ENCODE measurements at regions not wholly inside any gene's neighbourhood (a gene's known extent, or its start where the extent isn't known, plus 50 kb on each side); places are given as distances from the start of the nearest gene placed in this dataset.

GRCh38 chr4:155026715-155027114 lies 181.7 kb upstream of the NPY2R start:
- no peaks in the 10 kb centered on the region for H3K9me3 Mint-ChIP-seq (ENCODE audit: low read depth)
- no peaks in the 10 kb centered on the region for H3K36me3 Mint-ChIP-seq (ENCODE audit: insufficient read depth)
- H3K27me3 Mint-ChIP-seq = peaks cover 10% of the 10 kb centered on the region
- H3K4me1 Mint-ChIP-seq (ENCODE audit: low read depth) = no peaks in the 10 kb centered on the region
- H3K27ac Mint-ChIP-seq = no peak overlapping the region
- no peak overlapping the region for H3K4me3 Mint-ChIP-seq (ENCODE audit: low read depth)
- no peak for TF ChIP-seq CTCF (IDR thresholded peaks at IDR 0.05; ENCODE audit: unreplicated experiment)
- DNase-seq (ENCODE audit: low spot score, unreplicated experiment) = no peak

DNA sequence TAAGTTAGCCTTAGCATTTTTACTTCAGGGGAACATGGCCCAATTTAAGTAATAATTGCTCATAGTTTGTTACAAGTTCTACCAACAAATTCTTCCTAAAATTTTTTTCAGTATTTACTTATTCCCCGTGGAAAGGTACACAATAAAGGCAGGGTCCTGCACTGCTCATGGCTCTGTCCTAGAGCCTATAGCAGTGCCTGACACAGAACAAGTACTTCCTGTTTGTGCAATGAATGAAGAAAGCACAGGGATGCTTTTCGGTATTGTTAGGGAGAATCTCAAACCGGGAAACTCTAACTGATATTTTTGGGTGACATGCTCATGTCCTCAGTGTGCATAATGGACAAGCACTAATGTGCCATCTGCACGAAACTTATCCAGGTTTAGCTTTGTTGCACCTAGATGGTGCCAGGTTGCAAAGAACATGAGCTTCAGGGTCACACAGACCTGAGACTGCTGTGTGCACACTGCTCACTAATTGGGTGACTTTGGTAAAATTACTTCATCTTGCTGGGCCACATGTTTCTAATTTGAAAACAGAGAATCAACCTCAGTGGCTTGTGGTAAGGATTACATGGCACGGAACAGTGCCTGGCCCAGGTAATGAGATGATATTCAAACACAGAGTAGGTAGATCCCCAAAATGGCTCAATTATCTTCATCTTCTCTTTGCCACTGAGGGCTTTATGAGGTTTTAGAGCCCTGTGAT lies 175.8 kb upstream of the NPY2R start:
- TF ChIP-seq CTCF (IDR thresholded peaks at IDR 0.05; ENCODE audit: unreplicated experiment) = no peak
- Mint-ChIP-seq H3K36me3 (ENCODE audit: insufficient read depth) (no peaks in the 10 kb centered on the region), H3K4me1 (ENCODE audit: low read depth) (peaks cover 2% of the 10 kb centered on the region), H3K4me3 (ENCODE audit: low read depth) (no peak overlapping the region), H3K27me3 (no peaks in the 10 kb centered on the region), H3K9me3 (ENCODE audit: low read depth) (no peaks in the 10 kb centered on the region), H3K27ac (no peak overlapping the region)
- DNase-seq (ENCODE audit: low spot score, unreplicated experiment) = no peak

- Mint-ChIP-seq H3K27me3 (no peaks in the 10 kb centered on the region), H3K9me3 (ENCODE audit: low read depth) (no peaks in the 10 kb centered on the region), H3K36me3 (ENCODE audit: insufficient read depth) (no peaks in the 10 kb centered on the region), H3K4me1 (ENCODE audit: low read depth) (peaks cover 2% of the 10 kb centered on the region), H3K4me3 (ENCODE audit: low read depth) (no peak overlapping the region), H3K27ac (no peak overlapping the region)
- no peak for TF ChIP-seq CTCF (IDR thresholded peaks at IDR 0.05; ENCODE audit: unreplicated experiment)
- DNase-seq (ENCODE audit: low spot score, unreplicated experiment) = no peak
Observed at GRCh38 chr4:155033604-155034003, 174.8 kb upstream of the NPY2R start.

- H3K4me1 Mint-ChIP-seq (ENCODE audit: low read depth) = peaks cover 15% of the 10 kb centered on the region
- DNase-seq (ENCODE audit: low spot score, unreplicated experiment) = no peak
- no peaks in the 10 kb centered on the region for H3K36me3 Mint-ChIP-seq (ENCODE audit: insufficient read depth)
- no peak for TF ChIP-seq CTCF (IDR thresholded peaks at IDR 0.05; ENCODE audit: unreplicated experiment)
- H3K4me3 Mint-ChIP-seq (ENCODE audit: low read depth) = no peak overlapping the region
- H3K27me3 Mint-ChIP-seq = no peaks in the 10 kb centered on the region
- no peak overlapping the region for H3K27ac Mint-ChIP-seq
- no peaks in the 10 kb centered on the region for H3K9me3 Mint-ChIP-seq (ENCODE audit: low read depth)
Observed at GRCh38 chr4:155037031-155037430, 171.4 kb upstream of the NPY2R start.

DNA sequence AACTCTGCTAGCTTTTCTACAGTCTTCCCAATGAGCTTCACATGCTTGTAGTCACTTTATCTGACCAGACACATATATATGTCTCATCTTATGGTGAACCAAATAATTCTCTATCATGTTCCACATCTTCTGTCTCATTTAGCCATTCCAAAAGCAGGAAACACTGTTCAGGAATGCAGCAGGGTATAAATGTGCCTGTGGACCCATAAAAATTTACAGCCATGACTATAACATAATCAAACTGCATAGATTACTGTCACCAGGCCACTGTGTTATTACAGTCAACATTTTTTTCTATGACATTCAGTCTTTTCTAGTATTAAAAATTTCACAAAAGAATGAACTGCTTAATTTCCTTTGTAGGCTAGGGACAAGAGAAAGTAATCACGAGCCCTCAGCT lies 170.0 kb upstream of the NPY2R start:
- Mint-ChIP-seq H3K27ac (no peak overlapping the region), H3K27me3 (no peaks in the 10 kb centered on the region), H3K4me3 (ENCODE audit: low read depth) (no peak overlapping the region), H3K9me3 (ENCODE audit: low read depth) (no peaks in the 10 kb centered on the region), H3K4me1 (ENCODE audit: low read depth) (peaks cover 27% of the 10 kb centered on the region), H3K36me3 (ENCODE audit: insufficient read depth) (no peaks in the 10 kb centered on the region)
- no peak for TF ChIP-seq CTCF (IDR thresholded peaks at IDR 0.05; ENCODE audit: unreplicated experiment)
- DNase-seq (ENCODE audit: low spot score, unreplicated experiment) = no peak

All from progenitor cell of endocrine pancreas (in vitro differentiated cells).